C4-2B (cell line): ENCODE measurements at regions not wholly inside any gene's neighbourhood (a gene's known extent, or its start where the extent isn't known, plus 50 kb on each side); places are given as distances from the start of the nearest gene placed in this dataset.

Experiments
- H3K27ac ChIP-seq: fragments of 450-650 bp; 2 replicates; pipeline ENCODE4 v1.5.1; 2017
- CTCF ChIP-seq: fragments of 450-650 bp; conservative IDR thresholded peaks from 2 replicates; pipeline ENCODE4 v1.5.1; 2017; ENCODE audit warnings: mild to moderate bottlenecking
- ZFX ChIP-seq: fragments of 450-650 bp; IDR thresholded peaks from 2 replicates; pipeline ENCODE4 v1.6.1; 2017

- TF ChIP-seq ZFX (no peak), CTCF (no peak)
- H3K27ac ChIP-seq: no peak overlapping the region
These were observed 128.7 kb upstream of the PJA1 start for GRCh38 chrX:69293776-69294601.

GRCh38 chrX:69291116-69291515 is 125.9 kb upstream of the PJA1 start:
- H3K27ac ChIP-seq: no peak overlapping the region
- TF ChIP-seq ZFX: no peak

- TF ChIP-seq CTCF: no peak
- no peak for TF ChIP-seq ZFX
These were observed 125.0 kb upstream of the PJA1 start for GRCh38 chrX:69290292-69290691.

GRCh38 chrX:69289793-69290123 is 124.5 kb upstream of the PJA1 start:
- no peak for TF ChIP-seq ZFX
- no peak for TF ChIP-seq CTCF
- H3K27ac ChIP-seq: no peak overlapping the region

More at GRCh38 chrX:69290292-69290691, 125.0 kb upstream of the PJA1 start:
- no peak overlapping the region for H3K27ac ChIP-seq

GRCh38 chrX:69289046-69289792 is 124.0 kb upstream of the PJA1 start:
- TF ChIP-seq ZFX: no peak
- TF ChIP-seq CTCF: no peak
- no peak overlapping the region for H3K27ac ChIP-seq

- TF ChIP-seq ZFX (no peak), CTCF (no peak)
- no peak overlapping the region for H3K27ac ChIP-seq
These were observed 121.8 kb upstream of the PJA1 start for GRCh38 chrX:69287095-69287494.

GRCh38 chrX:69286565-69286906 is 121.3 kb upstream of the PJA1 start:
- TF ChIP-seq ZFX (no peak), CTCF (no peak)
- no peak overlapping the region for H3K27ac ChIP-seq
